ENCODE measurements at regions not wholly inside any gene's neighbourhood (a gene's known extent, or its start where the extent isn't known, plus 50 kb on each side); places are given as distances from the start of the nearest gene placed in this dataset.

- TF ChIP-seq, protein P1, sequence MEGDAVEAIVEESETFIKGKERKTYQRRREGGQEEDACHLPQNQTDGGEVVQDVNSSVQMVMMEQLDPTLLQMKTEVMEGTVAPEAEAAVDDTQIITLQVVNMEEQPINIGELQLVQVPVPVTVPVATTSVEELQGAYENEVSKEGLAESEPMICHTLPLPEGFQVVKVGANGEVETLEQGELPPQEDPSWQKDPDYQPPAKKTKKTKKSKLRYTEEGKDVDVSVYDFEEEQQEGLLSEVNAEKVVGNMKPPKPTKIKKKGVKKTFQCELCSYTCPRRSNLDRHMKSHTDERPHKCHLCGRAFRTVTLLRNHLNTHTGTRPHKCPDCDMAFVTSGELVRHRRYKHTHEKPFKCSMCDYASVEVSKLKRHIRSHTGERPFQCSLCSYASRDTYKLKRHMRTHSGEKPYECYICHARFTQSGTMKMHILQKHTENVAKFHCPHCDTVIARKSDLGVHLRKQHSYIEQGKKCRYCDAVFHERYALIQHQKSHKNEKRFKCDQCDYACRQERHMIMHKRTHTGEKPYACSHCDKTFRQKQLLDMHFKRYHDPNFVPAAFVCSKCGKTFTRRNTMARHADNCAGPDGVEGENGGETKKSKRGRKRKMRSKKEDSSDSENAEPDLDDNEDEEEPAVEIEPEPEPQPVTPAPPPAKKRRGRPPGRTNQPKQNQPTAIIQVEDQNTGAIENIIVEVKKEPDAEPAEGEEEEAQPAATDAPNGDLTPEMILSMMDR (IDR thresholded peaks at IDR 0.05; ENCODE audit: insufficient read depth, low read depth, low read length), result no peak
- ChIA-PET POLR2A (no interaction called here), CTCF (interaction anchor here (0.6 to 1.2 kb wide), 3 partner anchors 14 to 1433 kb away, joined by 3 to 4 read pairs (median 3); no protein-coding TSS in a partner anchor)
Measured at GRCh38 chr18:2394684-2395083, 176.6 kb downstream of the METTL4 start.

DNA sequence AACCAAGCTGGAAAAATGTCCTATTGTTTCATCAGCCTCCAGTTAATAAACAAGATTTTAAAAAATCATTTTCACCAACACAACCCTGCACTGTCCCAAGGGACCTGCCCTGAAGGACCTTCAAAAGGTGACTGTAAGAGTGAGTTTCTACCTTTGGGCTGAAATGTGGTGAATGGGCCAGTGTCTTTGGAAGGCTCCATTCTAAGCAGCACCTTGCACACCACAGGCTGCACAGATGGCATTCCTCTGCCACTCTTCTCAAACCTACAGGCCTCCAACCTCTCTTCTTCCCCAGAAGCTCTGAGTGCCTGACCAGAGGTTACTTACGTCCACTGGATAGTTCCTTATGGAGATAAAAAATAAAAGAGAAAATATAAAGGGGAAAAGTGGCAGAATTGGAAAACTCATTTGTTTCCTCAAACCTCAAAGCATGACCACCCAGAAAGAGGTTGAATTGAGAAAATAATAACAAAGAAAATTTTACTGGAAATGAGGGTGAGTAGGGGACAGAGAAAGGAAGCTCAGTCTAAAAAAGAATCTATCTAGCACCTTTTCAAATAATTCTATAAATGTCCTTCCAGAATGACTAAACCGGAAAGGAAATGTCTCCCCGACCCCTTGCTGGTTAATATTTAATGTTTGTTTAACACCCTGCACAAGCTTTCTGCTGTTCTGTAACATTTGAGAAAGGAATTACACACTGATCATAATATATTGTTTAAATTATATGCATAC lies 175.7 kb downstream of the METTL4 start:
- no peaks in the 10 kb centered on the region for H3K36me3 ChIP-seq (ENCODE audit: control insufficient read depth, insufficient read depth, low read length)
- H3K4me3 ChIP-seq (ENCODE audit: low read depth, low read length), result no peak overlapping the region
- H3K27me3 ChIP-seq (ENCODE audit: control insufficient read depth, insufficient read depth, low read length), result no peaks in the 10 kb centered on the region
- no peak for DNase-seq (ENCODE audit: low read depth)
- ChIA-PET CTCF (interaction anchor here (1.2 to 1.3 kb wide), 3 partner anchors 13 to 62 kb away, joined by 3 to 4 read pairs (median 3); no protein-coding TSS in a partner anchor), POLR2A (no interaction called here)
- TF ChIP-seq, protein P1 (IDR thresholded peaks at IDR 0.05; ENCODE audit: insufficient read depth, low read depth, low read length), result no peak

More at GRCh38 chr18:2394684-2395083, 176.6 kb downstream of the METTL4 start:
- Histone ChIP-seq H3K27me3 (ENCODE audit: control insufficient read depth, insufficient read depth, low read length) (no peaks in the 10 kb centered on the region), H3K36me3 (ENCODE audit: control insufficient read depth, insufficient read depth, low read length) (no peaks in the 10 kb centered on the region), H3K4me3 (ENCODE audit: low read depth, low read length) (no peak overlapping the region)
- DNase-seq (ENCODE audit: low read depth), result no peak

GRCh38 chr18:2396162-2396505 lies 175.2 kb downstream of the METTL4 start:
- TF ChIP-seq, protein P1 (IDR thresholded peaks at IDR 0.05; ENCODE audit: insufficient read depth, low read depth, low read length), result no peak
- Histone ChIP-seq H3K36me3 (ENCODE audit: control insufficient read depth, insufficient read depth, low read length) (no peaks in the 10 kb centered on the region), H3K27me3 (ENCODE audit: control insufficient read depth, insufficient read depth, low read length) (no peaks in the 10 kb centered on the region), H3K4me3 (ENCODE audit: low read depth, low read length) (no peak overlapping the region)
- no peak for DNase-seq (ENCODE audit: low read depth)
- CTCF ChIA-PET, result interaction anchor here (1.2 to 1.3 kb wide), 2 partner anchors 13 to 63 kb away, joined by 3 to 4 read pairs; no protein-coding TSS in a partner anchor
- POLR2A ChIA-PET, result no interaction called here

DNA sequence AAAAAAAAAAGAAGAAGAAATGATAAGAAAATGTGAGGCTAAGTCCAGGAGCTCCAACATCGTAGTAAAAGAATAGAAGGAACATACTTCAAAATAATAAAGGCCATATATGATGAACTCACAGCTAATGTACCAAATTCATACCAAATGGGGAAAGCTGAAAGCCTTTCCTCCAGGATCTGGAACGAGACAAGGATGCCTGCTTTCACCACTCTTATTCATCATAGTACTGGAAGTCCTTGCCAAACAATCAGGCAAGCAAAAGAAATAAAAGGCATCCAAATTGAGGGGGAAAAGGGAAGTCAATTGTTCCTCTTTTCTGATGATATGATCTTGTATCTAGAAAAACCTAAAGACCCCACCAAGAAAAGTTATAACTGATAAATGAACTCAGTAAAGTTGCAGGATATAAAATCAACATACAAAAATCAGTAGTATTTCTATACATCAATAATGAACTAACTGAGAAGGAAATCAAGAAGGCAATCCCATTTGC lies 170.6 kb downstream of the METTL4 start:
- no peak for DNase-seq (ENCODE audit: low read depth)
- H3K36me3 ChIP-seq (ENCODE audit: control insufficient read depth, insufficient read depth, low read length), result no peaks in the 10 kb centered on the region
- TF ChIP-seq, protein P1 (IDR thresholded peaks at IDR 0.05; ENCODE audit: insufficient read depth, low read depth, low read length), result no peak
- no peaks in the 10 kb centered on the region for H3K27me3 ChIP-seq (ENCODE audit: control insufficient read depth, insufficient read depth, low read length)
- no peak overlapping the region for H3K4me3 ChIP-seq (ENCODE audit: low read depth, low read length)
- ChIA-PET CTCF (no interaction called here), POLR2A (no interaction called here)

DNA sequence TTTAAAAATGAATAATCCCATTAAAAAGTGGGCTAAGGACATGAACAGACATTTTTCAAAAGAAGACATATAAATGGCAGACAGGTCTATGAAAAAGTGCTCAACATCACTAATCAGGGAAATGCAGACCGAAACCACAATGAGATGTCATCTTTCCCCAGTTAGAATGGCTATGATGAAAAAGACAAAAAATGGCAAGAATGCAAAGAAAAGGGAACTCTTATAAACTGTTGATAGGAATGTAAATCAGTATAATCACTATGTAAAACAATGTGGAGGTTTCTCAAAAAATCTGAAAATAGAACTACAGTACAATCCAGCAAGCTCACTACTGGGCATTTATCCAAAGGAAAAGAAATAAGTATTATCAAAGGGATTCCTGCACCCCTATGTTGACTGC lies 169.2 kb downstream of the METTL4 start:
- POLR2A ChIA-PET, result no interaction called here
- CTCF ChIA-PET, result no interaction called here
- Histone ChIP-seq H3K4me3 (ENCODE audit: low read depth, low read length) (no peak overlapping the region), H3K27me3 (ENCODE audit: control insufficient read depth, insufficient read depth, low read length) (no peaks in the 10 kb centered on the region), H3K36me3 (ENCODE audit: control insufficient read depth, insufficient read depth, low read length) (no peaks in the 10 kb centered on the region)
- peak; percentile 25 for DNase-seq (ENCODE audit: low read depth)
- TF ChIP-seq, protein P1 (IDR thresholded peaks at IDR 0.05; ENCODE audit: insufficient read depth, low read depth, low read length), result no peak

All from BJ (cell line).